ENCODE measurements at regions not wholly inside any gene's neighbourhood (a gene's known extent, or its start where the extent isn't known, plus 50 kb on each side); places are given as distances from the start of the nearest gene placed in this dataset.

GRCh38 chr6:14645221-14645620 lies 527.6 kb downstream of the CD83 start:
- no peak overlapping the region for H3K27ac ChIP-seq
- WGBS, 3 donors = 80 to 87% (median 84%) methylated on average over 5 of the region's 5 CpGs
- H3K36me3 ChIP-seq = no peaks in the 10 kb centered on the region
- H3K4me1 ChIP-seq (ENCODE audit: insufficient read depth) = peaks cover 9% of the 10 kb centered on the region
- no peak for TF ChIP-seq CTCF (IDR thresholded peaks at IDR 0.05)
- TF ChIP-seq POLR2A (IDR thresholded peaks at IDR 0.05) = no peak
- TF ChIP-seq EP300 (IDR thresholded peaks at IDR 0.05) = no peak
- intact Hi-C loops (cut with DNase I) = no loop called here
- no peaks in the 10 kb centered on the region for H3K27me3 ChIP-seq
- DNase-seq = no peak
- H3K9me3 ChIP-seq = no peaks in the 10 kb centered on the region
- no peak overlapping the region for H3K4me3 ChIP-seq

- intact Hi-C loops (cut with DNase I) = no loop called here
- no peak for DNase-seq
- Histone ChIP-seq H3K4me3 (no peak overlapping the region), H3K36me3 (no peaks in the 10 kb centered on the region), H3K4me1 (ENCODE audit: insufficient read depth) (peaks cover 9% of the 10 kb centered on the region), H3K27me3 (no peaks in the 10 kb centered on the region), H3K27ac (no peak overlapping the region), H3K9me3 (no peaks in the 10 kb centered on the region)
- 94 to 98% (median 96%) methylated on average over 3 of the region's 3 CpGs for WGBS, 3 donors
- TF ChIP-seq POLR2A (IDR thresholded peaks at IDR 0.05) = no peak
- no peak for TF ChIP-seq CTCF (IDR thresholded peaks at IDR 0.05)
- no peak for TF ChIP-seq EP300 (IDR thresholded peaks at IDR 0.05)
Observed at GRCh38 chr6:14645841-14646240, 528.3 kb downstream of the CD83 start.

- TF ChIP-seq EP300 (IDR thresholded peaks at IDR 0.05) (no peak), CTCF (IDR thresholded peaks at IDR 0.05) (no peak), POLR2A (IDR thresholded peaks at IDR 0.05) (no peak)
- intact Hi-C loops (cut with DNase I) = no loop called here
- peaks cover 9% of the 10 kb centered on the region for H3K4me1 ChIP-seq (ENCODE audit: insufficient read depth)
- DNase-seq = no peak
- H3K27me3 ChIP-seq = no peaks in the 10 kb centered on the region
- H3K27ac ChIP-seq = no peak overlapping the region
- no peaks in the 10 kb centered on the region for H3K36me3 ChIP-seq
- 96 to 98% (median 96%) methylated on average over 1 of the region's 1 CpG for WGBS, 3 donors
- H3K4me3 ChIP-seq = no peak overlapping the region
- no peaks in the 10 kb centered on the region for H3K9me3 ChIP-seq
Observed at GRCh38 chr6:14646371-14646770, 528.8 kb downstream of the CD83 start.

- DNase-seq = peak in 2 of 5 donors; percentile 34 to 56
- no peaks in the 10 kb centered on the region for H3K36me3 ChIP-seq
- TF ChIP-seq EP300 (IDR thresholded peaks at IDR 0.05) (no peak), CTCF (IDR thresholded peaks at IDR 0.05) (no peak), POLR2A (IDR thresholded peaks at IDR 0.05) (no peak)
- intact Hi-C loops (cut with DNase I) = no loop called here
- no peaks in the 10 kb centered on the region for H3K9me3 ChIP-seq
- H3K27ac ChIP-seq = no peak overlapping the region
- 20 to 42% (median 24%) methylated on average over 6 of the region's 6 CpGs for WGBS, 3 donors
- H3K4me1 ChIP-seq (ENCODE audit: insufficient read depth) = peaks cover 9% of the 10 kb centered on the region
- no peaks in the 10 kb centered on the region for H3K27me3 ChIP-seq
- H3K4me3 ChIP-seq = no peak overlapping the region
Observed at GRCh38 chr6:14647357-14647756, 529.8 kb downstream of the CD83 start.

- Histone ChIP-seq H3K27ac (no peak overlapping the region), H3K4me1 (ENCODE audit: insufficient read depth) (peaks cover 12% of the 10 kb centered on the region), H3K9me3 (no peaks in the 10 kb centered on the region), H3K4me3 (no peak overlapping the region), H3K36me3 (no peaks in the 10 kb centered on the region), H3K27me3 (no peaks in the 10 kb centered on the region)
- TF ChIP-seq CTCF (IDR thresholded peaks at IDR 0.05) (no peak), POLR2A (IDR thresholded peaks at IDR 0.05) (no peak)
- DNase-seq = no peak
- intact Hi-C loops (cut with DNase I) = no loop called here
Observed at GRCh38 chr6:14652536-14652935, 535.0 kb downstream of the CD83 start.
